K562 (cell line): ENCODE measurements at regions not wholly inside any gene's neighbourhood (a gene's known extent, or its start where the extent isn't known, plus 50 kb on each side); places are given as distances from the start of the nearest gene placed in this dataset.
A peak's percentile ranks its signal among the peaks of the same experiment; 100 is the strongest.

Experiments
- ASH1L ChIP-seq: fragments of 450-650 bp; IDR thresholded peaks from 2 replicates; pipeline ENCODE4 v1.6.1; 2018; ENCODE audit warnings: borderline replicate concordance, mild to moderate bottlenecking, low read depth; ENCODE audit not compliant: partially characterized antibody
- CBFB ChIP-seq: sonication (generic); formaldehyde crosslinking; IDR thresholded peaks from 2 replicates; pipeline ENCODE4 v1.4.0; 2020; ENCODE audit warnings: mild to moderate bottlenecking, missing genetic modification reagents
- CXXC5 ChIP-seq: fragments of 250-450 bp; sonication (Bioruptor Pico); IDR thresholded peaks from 2 replicates; pipeline ENCODE4 v1.8.0; 2022; ENCODE audit warnings: inconsistent platforms, mild to moderate bottlenecking, moderate library complexity
- E2F3 ChIP-seq: fragments of 250-450 bp; sonication (Bioruptor Pico); IDR thresholded peaks from 2 replicates; pipeline ENCODE4 v1.4.0; 2020; ENCODE audit warnings: mild to moderate bottlenecking
- EWSR1 ChIP-seq: fragments of 450-650 bp; IDR thresholded peaks from 2 replicates; pipeline ENCODE4 v1.6.1; 2018; ENCODE audit warnings: borderline replicate concordance, mild to moderate bottlenecking, low read depth, moderate library complexity; ENCODE audit not compliant: partially characterized antibody
- KDM1A ChIP-seq, 2 experiments: fragments of 450-650 bp; IDR thresholded peaks; 2 replicates each; pipeline ENCODE4 v1.6.1; 2016; ENCODE audit warnings: mild to moderate bottlenecking in 2 of 2
- NFATC3 ChIP-seq: fragments of 450-650 bp; IDR thresholded peaks from 2 replicates; pipeline ENCODE4 v1.6.1; 2017; ENCODE audit warnings: mild to moderate bottlenecking
- NONO ChIP-seq, 2 experiments: fragments of 200-400 bp in 1 of 2; fragments of 450-650 bp in 1 of 2; formaldehyde crosslinking in 1 of 2; IDR thresholded peaks; 2 replicates each; pipeline ENCODE4 v1.6.1; 2017; ENCODE audit warnings: low read depth in 2 of 2, mild to moderate bottlenecking in 2 of 2, moderate library complexity in 2 of 2, low read length in 1 of 2
- POLR3G ChIP-seq: IDR thresholded peaks from 2 replicates; pipeline ENCODE4 v1.6.1; 2011; ENCODE audit not compliant: insufficient read length, insufficient replicate concordance; ENCODE audit errors: extremely low read depth
- PTTG1 ChIP-seq: fragments of 450-650 bp; IDR thresholded peaks from 2 replicates; pipeline ENCODE4 v1.6.1; 2016; ENCODE audit warnings: low read depth, mild to moderate bottlenecking, missing genetic modification characterization, missing compliant biosample characterization
- TGIF2 ChIP-seq: sonication (generic); formaldehyde crosslinking; IDR thresholded peaks from 2 replicates; pipeline ENCODE4 v1.8.1; 2022; ENCODE audit warnings: mild to moderate bottlenecking, missing genetic modification reagents, moderate library complexity
- ZBTB11 ChIP-seq, 3 experiments: fragments of 200-800 bp in 1 of 3; fragments of 250-450 bp in 1 of 3; fragments of 450-650 bp in 1 of 3; sonication (Bioruptor Pico) in 1 of 3; sonication (Bioruptor generic) in 1 of 3; formaldehyde crosslinking in 1 of 3; IDR thresholded peaks; 2 replicates each; pipeline versions ENCODE4 v1.6.1 to v1.8.0; 2016 to 2022; ENCODE audit warnings: mild to moderate bottlenecking in 2 of 3, missing genetic modification characterization in 2 of 3, missing compliant biosample characterization in 1 of 3, moderate library complexity in 1 of 3
- ZBTB43 ChIP-seq: sonication (generic); formaldehyde crosslinking; IDR thresholded peaks from 2 replicates; pipeline ENCODE4 v1.8.0; 2023; ENCODE audit warnings: mild to moderate bottlenecking, missing genetic modification reagents
- ZNF311 ChIP-seq: fragments of 250-450 bp; sonication (Bioruptor Pico); IDR thresholded peaks from 2 replicates; pipeline ENCODE4 v1.4.0; 2020; ENCODE audit warnings: mild to moderate bottlenecking, moderate library complexity
- ZNF644 ChIP-seq: fragments of 200-800 bp; sonication (Bioruptor generic); IDR thresholded peaks from 2 replicates; pipeline ENCODE4 v1.6.1; 2016; ENCODE audit warnings: low read depth, missing genetic modification characterization, missing compliant biosample characterization
- ZSCAN29 ChIP-seq: fragments of 450-650 bp; IDR thresholded peaks from 2 replicates; pipeline ENCODE4 v1.6.1; 2017
- TF ChIP-seq, protein P1 (sequence below): fragments of 250-450 bp; sonication (Bioruptor Pico); IDR thresholded peaks from 2 replicates; pipeline ENCODE4 v1.4.0; 2020; ENCODE audit warnings: borderline replicate concordance
- TF ChIP-seq, protein P2 (sequence below): IDR thresholded peaks from 3 replicates; pipeline ENCODE4 v1.6.1; 2011; ENCODE audit warnings: borderline replicate concordance, mild to moderate bottlenecking, moderate library complexity; ENCODE audit not compliant: insufficient read length; ENCODE audit errors: extremely low read depth

DNA sequence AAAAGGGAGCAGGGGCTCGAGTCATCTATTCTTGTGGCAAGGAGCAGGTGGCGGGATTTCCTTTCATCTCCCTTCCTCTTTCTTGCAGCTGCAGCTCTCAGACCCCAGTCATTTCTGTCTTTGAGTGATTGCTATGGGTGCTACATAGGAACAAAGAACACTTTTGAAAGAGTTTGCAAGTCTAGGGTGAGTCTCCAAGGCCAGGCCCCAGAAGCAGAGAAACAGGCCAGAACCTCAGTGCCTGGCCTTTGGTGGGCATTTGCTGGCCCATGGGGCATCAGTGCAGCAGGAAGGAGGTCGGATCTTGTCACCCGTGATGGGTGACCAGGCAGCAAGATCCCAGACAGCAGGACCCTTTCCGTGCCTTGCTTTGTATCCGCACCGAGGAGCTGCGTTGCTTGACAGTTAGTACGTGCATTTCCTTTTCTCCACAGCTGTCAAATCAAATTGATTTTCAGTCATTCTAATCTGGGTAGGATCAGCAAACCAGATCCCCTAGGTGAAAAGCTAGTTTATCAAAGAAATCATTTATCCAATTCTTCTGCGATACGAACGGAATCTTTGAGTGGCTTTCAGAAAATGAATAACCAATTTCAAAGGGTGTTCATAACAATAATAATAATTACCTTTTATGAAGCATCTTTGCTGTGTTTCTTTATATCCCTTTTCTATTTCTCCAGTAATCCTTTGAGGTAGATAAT, 244.6 kb upstream of the MAF start (continued):
- TF ChIP-seq TGIF2 (CRISPR knock-in tag): no peak
- TF ChIP-seq CXXC5: 0 out of 2 replicates have a peak, but pooled peaks have one; percentile 15
- no peak for TF ChIP-seq CBFB (CRISPR knock-in tag)
- peak; percentile 70 for TF ChIP-seq E2F3 (CRISPR knock-in tag)
- TF ChIP-seq, protein P1, sequence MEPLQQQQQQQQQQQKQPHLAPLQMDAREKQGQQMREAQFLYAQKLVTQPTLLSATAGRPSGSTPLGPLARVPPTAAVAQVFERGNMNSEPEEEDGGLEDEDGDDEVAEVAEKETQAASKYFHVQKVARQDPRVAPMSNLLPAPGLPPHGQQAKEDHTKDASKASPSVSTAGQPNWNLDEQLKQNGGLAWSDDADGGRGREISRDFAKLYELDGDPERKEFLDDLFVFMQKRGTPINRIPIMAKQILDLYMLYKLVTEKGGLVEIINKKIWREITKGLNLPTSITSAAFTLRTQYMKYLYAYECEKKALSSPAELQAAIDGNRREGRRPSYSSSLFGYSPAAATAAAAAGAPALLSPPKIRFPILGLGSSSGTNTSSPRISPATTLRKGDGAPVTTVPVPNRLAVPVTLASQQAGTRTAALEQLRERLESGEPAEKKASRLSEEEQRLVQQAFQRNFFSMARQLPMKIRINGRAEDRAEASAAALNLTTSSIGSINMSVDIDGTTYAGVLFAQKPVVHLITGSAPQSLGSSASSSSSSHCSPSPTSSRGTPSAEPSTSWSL (CRISPR knock-in tag): no peak
- no peak for TF ChIP-seq PTTG1
- TF ChIP-seq, protein P2, sequence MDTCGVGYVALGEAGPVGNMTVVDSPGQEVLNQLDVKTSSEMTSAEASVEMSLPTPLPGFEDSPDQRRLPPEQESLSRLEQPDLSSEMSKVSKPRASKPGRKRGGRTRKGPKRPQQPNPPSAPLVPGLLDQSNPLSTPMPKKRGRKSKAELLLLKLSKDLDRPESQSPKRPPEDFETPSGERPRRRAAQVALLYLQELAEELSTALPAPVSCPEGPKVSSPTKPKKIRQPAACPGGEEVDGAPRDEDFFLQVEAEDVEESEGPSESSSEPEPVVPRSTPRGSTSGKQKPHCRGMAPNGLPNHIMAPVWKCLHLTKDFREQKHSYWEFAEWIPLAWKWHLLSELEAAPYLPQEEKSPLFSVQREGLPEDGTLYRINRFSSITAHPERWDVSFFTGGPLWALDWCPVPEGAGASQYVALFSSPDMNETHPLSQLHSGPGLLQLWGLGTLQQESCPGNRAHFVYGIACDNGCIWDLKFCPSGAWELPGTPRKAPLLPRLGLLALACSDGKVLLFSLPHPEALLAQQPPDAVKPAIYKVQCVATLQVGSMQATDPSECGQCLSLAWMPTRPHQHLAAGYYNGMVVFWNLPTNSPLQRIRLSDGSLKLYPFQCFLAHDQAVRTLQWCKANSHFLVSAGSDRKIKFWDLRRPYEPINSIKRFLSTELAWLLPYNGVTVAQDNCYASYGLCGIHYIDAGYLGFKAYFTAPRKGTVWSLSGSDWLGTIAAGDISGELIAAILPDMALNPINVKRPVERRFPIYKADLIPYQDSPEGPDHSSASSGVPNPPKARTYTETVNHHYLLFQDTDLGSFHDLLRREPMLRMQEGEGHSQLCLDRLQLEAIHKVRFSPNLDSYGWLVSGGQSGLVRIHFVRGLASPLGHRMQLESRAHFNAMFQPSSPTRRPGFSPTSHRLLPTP: no peak
- no peak for TF ChIP-seq POLR3G
- TF ChIP-seq EWSR1: no peak
- no peak for TF ChIP-seq ZBTB11 (CRISPR knock-in tag; IDR thresholded peaks at IDR 0.05)
- TF ChIP-seq ZNF311 (CRISPR knock-in tag): peak; percentile 9; the same call in 1 of the 2 replicates
- 0 out of 2 replicates have a peak, but pooled peaks have one; percentile 17 for TF ChIP-seq ZNF644
- no peak for TF ChIP-seq KDM1A (IDR thresholded peaks at IDR 0.05)
- TF ChIP-seq NONO (IDR thresholded peaks at IDR 0.05; ENCODE audit: low read depth in 2 of 2, low read length in 1 of 2): 0 out of 4 replicates have a peak, but pooled peaks of 1 of the 2 experiments have one; percentile 30
- TF ChIP-seq ZSCAN29: no peak
- TF ChIP-seq NFATC3: 0 out of 2 replicates have a peak, but pooled peaks have one; percentile 51
- no peak for TF ChIP-seq ZBTB43 (CRISPR knock-in tag)
- no peak for TF ChIP-seq ASH1L
